Uterus (tissue), 3 donors: ENCODE measurements at regions not wholly inside any gene's neighbourhood (a gene's known extent, or its start where the extent isn't known, plus 50 kb on each side); places are given as distances from the start of the nearest gene placed in this dataset.

Experiments used
- DNase-seq, 2 donors: peaks; one replicate each; pipeline ENCODE4 v3.0.0-alpha.2; 2019 to 2020
- H3K27ac ChIP-seq, 2 donors: fragments of 200-600 bp; sonication (generic); 1 replicate in 1 of 2; 2 replicates in 1 of 2; pipeline ENCODE4 v1.5.1; 2016 to 2018
- H3K27me3 ChIP-seq, 2 donors: fragments of 200-600 bp; sonication (generic); one replicate each; pipeline ENCODE4 v1.5.1; 2018 to 2019; ENCODE audit warnings: control low read depth in 1 of 2
- H3K36me3 ChIP-seq, 2 donors: fragments of 200-600 bp; sonication (generic); one replicate each; pipeline ENCODE4 v1.5.1; 2019; ENCODE audit warnings: control low read depth in 1 of 2
- H3K4me1 ChIP-seq, 2 donors: fragments of 200-600 bp; sonication (generic); one replicate each; pipeline ENCODE4 v1.5.1; 2018 to 2019; ENCODE audit warnings: control low read depth in 1 of 2
- H3K4me3 ChIP-seq, 2 donors: fragments of 200-600 bp; sonication (generic); 1 replicate in 1 of 2; 2 replicates in 1 of 2; pipeline ENCODE4 v1.5.1; 2018 to 2019; ENCODE audit warnings: mild to moderate bottlenecking in 1 of 2
- H3K9me3 ChIP-seq, 2 donors: fragments of 200-600 bp; sonication (generic); one replicate each; pipeline ENCODE4 v1.5.1; 2019; ENCODE audit warnings: control low read depth in 1 of 2
- POLR2A ChIP-seq, 2 donors: fragments of 450-650 bp; IDR thresholded peaks; one replicate each; pipeline ENCODE4 v1.6.1; 2016; ENCODE audit warnings: antibody characterized with exemption in 2 of 2, mild to moderate bottlenecking in 1 of 2, moderate library complexity in 1 of 2
- intact Hi-C: fragments of 100-400 bp; cut with DNase I; formaldehyde crosslinking; loops from one replicate; pipeline ENCODE4 v1.15.1; 2023; ENCODE audit warnings: low total_unique reads
- TF ChIP-seq, protein P1 (sequence below), 4 experiments: fragments of 200-600 bp in 2 of 4; fragments of 450-650 bp in 2 of 4; sonication (generic) in 2 of 4; IDR thresholded peaks; one replicate each; pipeline ENCODE4 v1.5.1; 2016 to 2019; ENCODE audit warnings: antibody characterized with exemption in 4 of 4, mild to moderate bottlenecking in 2 of 4, moderate library complexity in 1 of 4
- donor health status: DM: yes; HTN: yes; CAD: no.

DNA sequence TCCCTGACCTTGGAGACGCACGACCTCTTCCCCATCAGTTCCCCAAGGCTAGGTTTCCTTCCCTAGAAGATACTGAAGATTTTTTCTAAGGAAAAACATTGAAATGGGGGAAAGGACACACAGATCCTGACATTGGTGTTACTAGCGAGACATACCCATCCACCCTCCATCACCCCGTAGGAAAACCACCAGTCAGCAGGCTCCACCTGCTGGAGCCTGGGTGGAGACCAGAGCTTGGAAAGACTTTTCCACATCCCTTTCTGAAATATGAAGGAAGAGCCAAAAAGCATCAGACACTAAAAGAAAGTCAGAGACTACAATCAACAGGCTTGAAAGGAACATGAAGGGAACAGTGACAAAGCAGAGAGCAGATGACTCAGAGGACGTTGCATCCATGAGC lies 638.0 kb downstream of the IRX1 start:
- intact Hi-C loops = no loop called here

DNA sequence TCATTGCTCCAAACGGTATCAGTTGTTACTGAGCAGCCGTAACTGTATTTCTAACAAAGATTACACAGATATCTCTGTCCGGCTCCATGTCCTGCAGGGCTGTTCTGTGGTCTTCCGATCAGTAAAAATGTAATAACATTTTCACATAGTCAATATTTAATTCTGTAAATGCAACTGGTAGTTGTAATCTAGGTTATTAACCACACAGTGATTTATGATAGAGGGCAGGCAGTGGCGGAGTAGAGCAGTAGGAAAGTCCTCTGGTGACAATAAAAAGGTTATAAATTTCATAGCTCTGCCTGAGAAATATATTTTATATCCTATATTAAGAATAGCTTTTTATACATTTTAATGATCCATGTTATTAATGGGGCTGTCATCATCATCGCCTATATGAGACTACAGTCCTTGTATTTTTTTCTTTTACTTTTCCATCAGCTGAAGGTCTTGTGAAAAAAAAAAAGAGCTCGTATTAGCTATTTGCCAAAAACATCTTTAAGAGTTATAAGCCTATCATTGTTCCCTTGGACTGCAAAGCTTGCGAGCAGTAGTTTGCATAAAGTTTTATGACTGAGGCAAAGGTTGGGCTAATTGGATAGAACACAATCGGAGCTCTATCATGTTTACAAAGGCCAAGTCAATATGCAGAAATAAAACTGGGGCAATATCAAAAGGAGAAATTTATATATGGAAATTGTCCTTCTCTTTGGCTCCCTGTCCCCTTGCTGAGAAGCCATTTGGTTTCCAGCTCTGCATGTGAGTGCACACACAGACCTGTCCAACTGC lies 648.0 kb downstream of the IRX1 start:
- no peaks in the 10 kb centered on the region for H3K4me1 ChIP-seq
- intact Hi-C loops = no loop called here
- no peak overlapping the region for H3K4me3 ChIP-seq
- H3K9me3 ChIP-seq = no peaks in the 10 kb centered on the region
- TF ChIP-seq, protein P1, sequence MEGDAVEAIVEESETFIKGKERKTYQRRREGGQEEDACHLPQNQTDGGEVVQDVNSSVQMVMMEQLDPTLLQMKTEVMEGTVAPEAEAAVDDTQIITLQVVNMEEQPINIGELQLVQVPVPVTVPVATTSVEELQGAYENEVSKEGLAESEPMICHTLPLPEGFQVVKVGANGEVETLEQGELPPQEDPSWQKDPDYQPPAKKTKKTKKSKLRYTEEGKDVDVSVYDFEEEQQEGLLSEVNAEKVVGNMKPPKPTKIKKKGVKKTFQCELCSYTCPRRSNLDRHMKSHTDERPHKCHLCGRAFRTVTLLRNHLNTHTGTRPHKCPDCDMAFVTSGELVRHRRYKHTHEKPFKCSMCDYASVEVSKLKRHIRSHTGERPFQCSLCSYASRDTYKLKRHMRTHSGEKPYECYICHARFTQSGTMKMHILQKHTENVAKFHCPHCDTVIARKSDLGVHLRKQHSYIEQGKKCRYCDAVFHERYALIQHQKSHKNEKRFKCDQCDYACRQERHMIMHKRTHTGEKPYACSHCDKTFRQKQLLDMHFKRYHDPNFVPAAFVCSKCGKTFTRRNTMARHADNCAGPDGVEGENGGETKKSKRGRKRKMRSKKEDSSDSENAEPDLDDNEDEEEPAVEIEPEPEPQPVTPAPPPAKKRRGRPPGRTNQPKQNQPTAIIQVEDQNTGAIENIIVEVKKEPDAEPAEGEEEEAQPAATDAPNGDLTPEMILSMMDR (IDR thresholded peaks at IDR 0.05) = no peak
- no peak for TF ChIP-seq POLR2A (IDR thresholded peaks at IDR 0.05)
- no peak overlapping the region for H3K27ac ChIP-seq
- no peak for DNase-seq
- no peaks in the 10 kb centered on the region for H3K36me3 ChIP-seq
- H3K27me3 ChIP-seq = no peaks in the 10 kb centered on the region

More for the DNA sequence above, 638.0 kb downstream of the IRX1 start:
- TF ChIP-seq, protein P1 (IDR thresholded peaks at IDR 0.05) = no peak
- no peak for TF ChIP-seq POLR2A (IDR thresholded peaks at IDR 0.05)
- Histone ChIP-seq H3K4me3 (no peak overlapping the region), H3K9me3 (no peaks in the 10 kb centered on the region), H3K4me1 (no peaks in the 10 kb centered on the region), H3K27ac (no peak overlapping the region), H3K36me3 (no peaks in the 10 kb centered on the region), H3K27me3 (no peaks in the 10 kb centered on the region)
- no peak for DNase-seq

DNA sequence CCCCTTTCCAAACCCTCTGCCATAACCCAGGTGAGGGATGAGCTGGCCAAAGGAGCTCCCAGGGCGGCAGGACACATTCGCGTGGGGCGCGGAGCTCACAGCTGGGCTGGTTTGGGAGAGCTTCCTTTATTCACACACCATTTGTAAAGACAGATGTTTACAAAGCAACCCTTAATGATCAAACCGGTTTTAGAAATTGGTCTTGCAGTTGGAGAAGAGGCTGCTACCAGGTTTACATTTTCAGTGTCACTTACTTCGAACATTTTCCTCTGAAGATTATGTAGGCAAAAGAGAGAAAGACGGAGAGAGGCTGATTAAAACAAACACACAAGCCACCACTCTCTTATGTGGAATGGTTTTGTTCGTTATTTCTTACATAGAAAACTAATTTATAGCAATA lies 648.7 kb downstream of the IRX1 start:
- intact Hi-C loops = no loop called here
- no peak for DNase-seq

DNA sequence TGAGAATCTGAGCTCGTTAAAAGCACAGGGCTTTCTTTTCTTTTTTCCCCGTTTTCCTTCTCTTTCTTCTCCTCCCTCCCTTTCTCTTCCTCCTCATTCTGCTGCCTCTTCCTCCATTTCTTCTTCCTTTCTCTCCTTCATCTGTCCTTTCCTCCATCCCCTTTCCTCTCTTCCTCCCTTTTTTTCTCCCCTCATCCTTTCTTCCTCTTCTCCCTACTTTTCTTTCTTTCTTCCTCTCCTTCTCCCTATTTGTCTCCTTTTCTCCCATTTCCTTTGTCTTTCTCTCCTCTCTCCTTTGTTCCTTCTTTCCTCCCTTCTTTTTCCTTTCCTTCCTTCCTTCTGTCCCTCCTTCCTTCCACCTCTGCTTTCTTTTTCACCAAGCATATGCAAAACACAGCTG lies 649.4 kb downstream of the IRX1 start:
- no peaks in the 10 kb centered on the region for H3K9me3 ChIP-seq
- no peak for DNase-seq
- H3K4me3 ChIP-seq = no peak overlapping the region
- no peak for TF ChIP-seq POLR2A (IDR thresholded peaks at IDR 0.05)
- TF ChIP-seq, protein P1 (IDR thresholded peaks at IDR 0.05) = no peak
- no peak overlapping the region for H3K27ac ChIP-seq
- H3K4me1 ChIP-seq = no peaks in the 10 kb centered on the region
- no peaks in the 10 kb centered on the region for H3K36me3 ChIP-seq
- intact Hi-C loops = loop anchor here (5.0 kb wide), 1 partner anchor 548 kb away; no protein-coding TSS in a partner anchor
- H3K27me3 ChIP-seq = no peaks in the 10 kb centered on the region

More for the DNA sequence above, 648.7 kb downstream of the IRX1 start:
- Histone ChIP-seq H3K4me1 (no peaks in the 10 kb centered on the region), H3K36me3 (no peaks in the 10 kb centered on the region), H3K4me3 (no peak overlapping the region), H3K27ac (no peak overlapping the region), H3K9me3 (no peaks in the 10 kb centered on the region), H3K27me3 (no peaks in the 10 kb centered on the region)
- TF ChIP-seq, protein P1 (IDR thresholded peaks at IDR 0.05) = no peak
- no peak for TF ChIP-seq POLR2A (IDR thresholded peaks at IDR 0.05)

DNA sequence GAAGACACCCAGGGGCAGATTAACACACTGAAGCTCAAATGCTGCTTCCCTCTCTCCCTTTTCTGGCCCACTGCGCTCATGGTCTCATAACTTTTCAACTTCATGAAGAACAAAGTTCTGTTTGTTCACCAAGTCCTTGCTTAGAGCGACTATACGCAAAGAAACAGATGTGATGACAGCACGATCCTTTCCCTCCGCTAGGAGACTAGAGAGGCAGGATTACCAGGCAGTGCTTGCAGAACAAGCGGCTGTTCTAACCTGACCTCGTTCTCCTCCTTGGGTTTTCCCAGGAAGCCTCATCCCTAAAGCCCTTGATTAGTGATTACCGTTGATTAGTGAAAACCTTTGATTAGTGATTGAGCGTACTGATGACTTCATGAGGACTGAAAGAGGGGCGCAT lies 649.9 kb downstream of the IRX1 start:
- no peaks in the 10 kb centered on the region for H3K9me3 ChIP-seq
- H3K4me3 ChIP-seq = no peak overlapping the region
- no peak for DNase-seq
- H3K27ac ChIP-seq = no peak overlapping the region
- H3K4me1 ChIP-seq = no peaks in the 10 kb centered on the region
- intact Hi-C loops = loop anchor here (5.0 kb wide), 1 partner anchor 548 kb away; no protein-coding TSS in a partner anchor
- no peaks in the 10 kb centered on the region for H3K27me3 ChIP-seq
- H3K36me3 ChIP-seq = no peaks in the 10 kb centered on the region
- no peak for TF ChIP-seq POLR2A (IDR thresholded peaks at IDR 0.05)
- TF ChIP-seq, protein P1 (IDR thresholded peaks at IDR 0.05) = no peak
